ENCODE measurements at regions not wholly inside any gene's neighbourhood (a gene's known extent, or its start where the extent isn't known, plus 50 kb on each side); places are given as distances from the start of the nearest gene placed in this dataset.

- in situ Hi-C loops (cut with HindIII; ENCODE audit: low sequenced_read_pairs): no loop called here
- DNase-seq (ENCODE audit: low read depth, low spot score): no peak
- H3K4me3 ChIP-seq (ENCODE audit: low read depth, low read length): no peak overlapping the region
- no peak for TF ChIP-seq CTCF (IDR thresholded peaks at IDR 0.05; ENCODE audit: low read depth, low read length)
These were observed 64.0 kb upstream of the RUNX1 start for GRCh38 chr21:35113064-35113463.

GRCh38 chr21:35111321-35111930 is 62.3 kb upstream of the RUNX1 start:
- in situ Hi-C loops (cut with HindIII; ENCODE audit: low sequenced_read_pairs): no loop called here
- TF ChIP-seq CTCF (IDR thresholded peaks at IDR 0.05; ENCODE audit: low read depth, low read length): no peak
- H3K4me3 ChIP-seq (ENCODE audit: low read depth, low read length): no peak overlapping the region
- no peak for DNase-seq (ENCODE audit: low read depth, low spot score)

GRCh38 chr21:35108887-35109286 is 59.8 kb upstream of the RUNX1 start:
- TF ChIP-seq CTCF (IDR thresholded peaks at IDR 0.05; ENCODE audit: low read depth, low read length): no peak

GRCh38 chr21:35107520-35107919 is 58.4 kb upstream of the RUNX1 start:
- H3K4me3 ChIP-seq (ENCODE audit: low read depth, low read length): no peak overlapping the region
- DNase-seq (ENCODE audit: low read depth, low spot score): no peak
- in situ Hi-C loops (cut with HindIII; ENCODE audit: low sequenced_read_pairs): no loop called here
- no peak for TF ChIP-seq CTCF (IDR thresholded peaks at IDR 0.05; ENCODE audit: low read depth, low read length)

More at GRCh38 chr21:35108887-35109286, 59.8 kb upstream of the RUNX1 start:
- in situ Hi-C loops (cut with HindIII; ENCODE audit: low sequenced_read_pairs): no loop called here
- no peak for DNase-seq (ENCODE audit: low read depth, low spot score)
- H3K4me3 ChIP-seq (ENCODE audit: low read depth, low read length): no peak overlapping the region

GRCh38 chr21:35106246-35106835 is 57.2 kb upstream of the RUNX1 start:
- H3K4me3 ChIP-seq (ENCODE audit: low read depth, low read length): no peak overlapping the region
- in situ Hi-C loops (cut with HindIII; ENCODE audit: low sequenced_read_pairs): no loop called here
- no peak for DNase-seq (ENCODE audit: low read depth, low spot score)
- no peak for TF ChIP-seq CTCF (IDR thresholded peaks at IDR 0.05; ENCODE audit: low read depth, low read length)

GRCh38 chr21:35102488-35103371 is 53.6 kb upstream of the RUNX1 start:
- in situ Hi-C loops (cut with HindIII; ENCODE audit: low sequenced_read_pairs): no loop called here
- no peak for TF ChIP-seq CTCF (IDR thresholded peaks at IDR 0.05; ENCODE audit: low read depth, low read length)
- H3K4me3 ChIP-seq (ENCODE audit: low read depth, low read length): no peak overlapping the region
- peak; percentile 16 for DNase-seq (ENCODE audit: low read depth, low spot score)
